Astrocyte of the spinal cord (primary cell): ENCODE measurements at regions not wholly inside any gene's neighbourhood (a gene's known extent, or its start where the extent isn't known, plus 50 kb on each side); places are given as distances from the start of the nearest gene placed in this dataset.

Source experiments
- DNase-seq: peaks from one replicate; pipeline ENCODE4 v3.0.0; 2011; ENCODE audit warnings: low read depth, low spot score
- H3K4me3 ChIP-seq: 2 replicates; pipeline ENCODE4 v1.5.1; 2011; ENCODE audit warnings: low read depth, mild to moderate bottlenecking, low read length, moderate library complexity
- in situ Hi-C: cut with HindIII; loops from 2 replicates; pipeline ENCODE4 v1.10.0; 2017; ENCODE audit warnings: low sequenced_read_pairs
- TF ChIP-seq, protein P1 (sequence below): IDR thresholded peaks from 2 replicates; pipeline ENCODE4 v1.5.1; 2012; ENCODE audit warnings: low read depth, mild to moderate bottlenecking, low read length, inconsistent platforms

DNA sequence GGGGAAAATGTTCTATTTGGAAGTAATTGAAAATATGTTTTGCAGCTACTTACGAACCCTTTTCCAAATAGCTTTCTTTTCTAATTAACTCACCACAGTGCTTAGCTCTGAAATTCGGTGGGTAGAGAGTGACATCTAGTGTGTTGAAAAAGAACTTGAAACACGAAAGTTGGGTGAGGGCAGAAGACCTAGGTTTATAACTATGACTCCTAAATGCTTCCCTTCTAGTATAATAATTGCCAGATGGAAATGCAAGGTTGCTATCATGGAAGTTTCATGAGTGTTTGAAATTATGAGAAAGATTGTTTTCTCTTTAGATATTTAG, 77.3 kb upstream of the NOCT start:
- TF ChIP-seq, protein P1, sequence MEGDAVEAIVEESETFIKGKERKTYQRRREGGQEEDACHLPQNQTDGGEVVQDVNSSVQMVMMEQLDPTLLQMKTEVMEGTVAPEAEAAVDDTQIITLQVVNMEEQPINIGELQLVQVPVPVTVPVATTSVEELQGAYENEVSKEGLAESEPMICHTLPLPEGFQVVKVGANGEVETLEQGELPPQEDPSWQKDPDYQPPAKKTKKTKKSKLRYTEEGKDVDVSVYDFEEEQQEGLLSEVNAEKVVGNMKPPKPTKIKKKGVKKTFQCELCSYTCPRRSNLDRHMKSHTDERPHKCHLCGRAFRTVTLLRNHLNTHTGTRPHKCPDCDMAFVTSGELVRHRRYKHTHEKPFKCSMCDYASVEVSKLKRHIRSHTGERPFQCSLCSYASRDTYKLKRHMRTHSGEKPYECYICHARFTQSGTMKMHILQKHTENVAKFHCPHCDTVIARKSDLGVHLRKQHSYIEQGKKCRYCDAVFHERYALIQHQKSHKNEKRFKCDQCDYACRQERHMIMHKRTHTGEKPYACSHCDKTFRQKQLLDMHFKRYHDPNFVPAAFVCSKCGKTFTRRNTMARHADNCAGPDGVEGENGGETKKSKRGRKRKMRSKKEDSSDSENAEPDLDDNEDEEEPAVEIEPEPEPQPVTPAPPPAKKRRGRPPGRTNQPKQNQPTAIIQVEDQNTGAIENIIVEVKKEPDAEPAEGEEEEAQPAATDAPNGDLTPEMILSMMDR, result peak; percentile 42
- no peak overlapping the region for H3K4me3 ChIP-seq
- DNase-seq, result peak; percentile 55
- in situ Hi-C loops, result no loop called here

DNA sequence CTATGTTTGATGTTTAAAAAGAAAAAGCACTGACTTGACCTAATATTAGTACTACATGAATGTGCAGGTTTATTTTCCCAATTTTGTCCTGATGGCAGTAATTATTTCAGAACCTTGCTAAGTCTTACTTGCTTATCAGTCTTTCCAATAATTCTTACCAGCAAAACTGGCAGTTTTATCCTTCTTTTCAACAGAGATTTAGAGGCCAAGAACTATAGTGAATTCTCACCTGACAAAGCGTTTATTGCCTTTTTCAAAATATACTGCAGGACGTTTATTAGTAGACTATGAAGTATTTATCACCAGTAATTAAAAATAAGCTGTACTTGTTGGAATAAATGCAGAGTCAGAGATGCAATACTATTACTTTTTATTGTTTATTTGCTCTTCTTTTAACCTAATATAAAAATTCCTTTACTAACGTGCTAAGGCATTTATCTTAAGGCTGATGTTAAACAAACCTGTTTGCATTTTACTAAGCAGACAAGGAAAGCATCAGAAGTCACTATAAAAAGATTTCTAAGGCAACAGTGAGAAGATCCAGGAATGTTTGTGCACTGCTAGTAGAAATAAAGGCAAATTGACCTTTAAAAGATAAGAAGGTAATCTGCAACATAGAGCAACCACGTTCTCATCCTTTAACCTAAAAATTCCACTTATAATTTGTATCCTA, 80.3 kb upstream of the NOCT start:
- H3K4me3 ChIP-seq, result no peak overlapping the region
- in situ Hi-C loops, result no loop called here
- TF ChIP-seq, protein P1, result no peak
- no peak for DNase-seq

DNA sequence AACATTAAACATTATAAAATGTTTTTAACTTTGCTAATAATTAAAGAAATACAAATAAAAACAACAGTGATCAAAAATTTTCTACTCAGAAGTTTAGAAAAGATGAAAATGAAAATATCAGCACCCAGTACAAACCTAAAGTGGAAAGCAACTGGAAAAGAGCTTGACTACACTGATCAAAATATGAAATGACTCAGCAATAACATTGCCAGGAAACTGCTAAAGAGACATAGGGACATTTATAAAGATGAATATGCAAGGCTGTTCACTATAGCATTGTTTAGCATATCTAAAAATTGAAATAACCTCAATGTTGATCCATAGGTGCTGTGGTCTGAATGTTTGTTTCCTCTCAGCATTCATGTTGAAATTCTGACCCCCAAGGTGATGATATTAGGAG, 88.5 kb upstream of the NOCT start:
- DNase-seq, result no peak
- H3K4me3 ChIP-seq, result no peak overlapping the region
- in situ Hi-C loops, result no loop called here
- TF ChIP-seq, protein P1, result no peak

DNA sequence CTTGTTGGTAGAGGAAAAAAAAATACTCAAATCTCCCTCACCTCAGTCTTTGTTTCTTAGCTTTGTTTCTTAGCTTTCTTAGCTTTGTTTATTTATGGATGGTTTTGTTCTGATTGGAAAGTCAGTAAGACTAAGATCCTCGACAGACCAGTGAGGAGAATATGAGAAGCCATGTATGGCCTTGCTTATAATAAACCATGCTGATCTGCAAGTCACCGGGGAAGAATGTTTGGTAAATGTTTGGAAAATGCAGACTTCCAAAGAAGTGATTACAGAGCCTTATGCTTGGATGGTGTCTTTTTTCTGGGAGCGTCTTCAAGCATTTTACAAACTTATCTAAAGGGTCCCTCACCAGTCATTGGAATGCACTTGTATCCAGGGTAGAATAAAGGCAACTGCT, 90.1 kb upstream of the NOCT start:
- DNase-seq, result no peak
- no peak overlapping the region for H3K4me3 ChIP-seq
- in situ Hi-C loops, result no loop called here
- TF ChIP-seq, protein P1, result no peak

DNA sequence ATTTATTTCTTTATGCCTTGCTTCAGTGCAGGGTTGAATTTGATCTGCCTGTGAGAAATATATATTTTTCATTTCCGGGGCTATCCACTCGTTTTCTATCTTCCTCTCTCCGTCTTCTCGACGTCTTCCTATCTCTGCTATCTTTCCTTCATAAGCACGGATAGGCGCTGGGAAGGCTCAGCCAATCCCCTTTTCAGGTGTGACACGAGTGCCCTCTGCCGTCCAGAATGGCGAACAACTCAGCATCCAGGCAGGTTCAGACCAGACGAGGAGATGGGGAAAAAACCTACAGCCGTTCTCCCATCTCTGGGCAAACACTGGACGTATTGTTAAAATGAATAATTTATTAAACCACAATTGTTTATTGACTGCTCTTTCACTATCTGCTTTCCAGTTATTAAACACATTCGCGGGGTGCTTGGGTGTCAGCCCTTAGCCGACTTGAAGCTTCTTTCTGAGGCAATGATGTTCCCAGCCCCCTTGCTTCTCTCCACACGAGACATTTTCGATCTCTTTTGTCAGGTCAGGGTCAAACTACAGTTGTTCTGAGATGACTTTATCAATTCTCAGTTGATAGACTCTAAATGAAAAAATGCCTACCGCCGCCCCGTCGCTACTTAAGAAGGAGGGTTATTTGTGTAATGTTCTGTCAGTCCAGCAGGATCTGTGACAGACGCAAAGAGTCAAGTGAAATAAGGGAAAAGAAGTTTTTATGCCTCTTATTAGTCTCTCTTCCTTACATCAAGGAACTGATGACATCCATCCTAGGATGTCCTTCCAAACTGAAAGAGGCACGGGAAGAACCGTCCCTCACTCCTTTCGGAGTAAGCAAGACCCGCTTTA, 96.3 kb upstream of the NOCT start:
- DNase-seq, result peak; percentile 80
- no peak overlapping the region for H3K4me3 ChIP-seq
- in situ Hi-C loops, result no loop called here
- TF ChIP-seq, protein P1, result peak; percentile 94

DNA sequence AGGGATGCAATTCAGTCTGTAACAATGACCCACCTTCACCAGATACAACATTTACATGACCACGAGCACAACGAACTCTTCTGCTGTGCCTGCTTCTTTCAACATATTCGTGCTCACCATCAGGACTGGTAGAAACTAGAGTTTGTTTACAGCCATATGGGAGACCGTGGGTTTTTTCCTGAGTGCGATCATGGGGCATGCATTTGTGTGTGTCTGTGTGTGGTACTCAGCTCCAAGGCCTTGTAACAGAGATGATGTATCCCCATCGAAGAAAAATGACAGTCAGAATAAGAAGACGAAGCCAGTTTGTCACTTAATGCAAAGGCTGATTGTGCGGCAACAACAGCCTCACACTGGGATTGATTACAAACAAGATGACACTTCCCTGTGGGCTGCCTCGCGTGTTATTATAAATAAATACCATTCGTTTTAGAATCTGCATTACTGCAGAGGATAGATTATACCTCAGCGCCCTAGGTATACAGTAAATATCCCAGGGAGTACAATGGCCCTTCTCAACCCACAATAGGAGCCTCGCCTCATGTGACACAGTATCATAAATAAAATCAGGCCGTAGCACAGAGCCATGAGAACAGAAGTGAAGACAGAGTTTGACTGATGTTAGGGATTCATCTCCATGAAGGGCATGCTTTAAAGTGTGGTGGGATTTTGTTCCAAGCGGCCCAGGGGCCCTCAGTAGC, 97.3 kb upstream of the NOCT start:
- no peak overlapping the region for H3K4me3 ChIP-seq
- in situ Hi-C loops, result no loop called here
- TF ChIP-seq, protein P1, result no peak
- no peak for DNase-seq
